HG03139 (cell line): ENCODE measurements at regions not wholly inside any gene's neighbourhood (a gene's known extent, or its start where the extent isn't known, plus 50 kb on each side); places are given as distances from the start of the nearest gene placed in this dataset.

ENCODE experiments used
- ATAC-seq: cut with Tn5 transposase; IDR thresholded peaks from one replicate; pipeline ENCODE4 v1.9.1; 2021; ENCODE audit not compliant: unreplicated experiment

DNA sequence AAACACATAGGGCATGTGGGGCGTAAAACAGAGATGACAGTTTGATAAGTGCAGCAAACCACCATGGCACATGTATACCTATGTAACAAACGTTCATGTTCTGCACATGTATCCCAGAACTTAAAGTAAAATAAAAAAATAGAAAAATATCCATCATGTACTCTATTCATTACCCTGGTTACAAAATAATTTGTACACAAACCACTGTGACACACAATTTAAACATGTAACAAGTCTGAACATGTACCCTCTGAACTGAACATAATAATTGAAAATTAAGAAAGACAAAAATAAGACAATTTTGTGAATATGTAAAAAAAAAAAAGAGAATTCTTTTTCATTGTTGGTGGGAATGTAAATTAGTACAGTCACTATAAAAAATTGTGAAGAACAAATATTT lies 379.2 kb downstream of the KDM5D start:
- no peak for ATAC-seq

DNA sequence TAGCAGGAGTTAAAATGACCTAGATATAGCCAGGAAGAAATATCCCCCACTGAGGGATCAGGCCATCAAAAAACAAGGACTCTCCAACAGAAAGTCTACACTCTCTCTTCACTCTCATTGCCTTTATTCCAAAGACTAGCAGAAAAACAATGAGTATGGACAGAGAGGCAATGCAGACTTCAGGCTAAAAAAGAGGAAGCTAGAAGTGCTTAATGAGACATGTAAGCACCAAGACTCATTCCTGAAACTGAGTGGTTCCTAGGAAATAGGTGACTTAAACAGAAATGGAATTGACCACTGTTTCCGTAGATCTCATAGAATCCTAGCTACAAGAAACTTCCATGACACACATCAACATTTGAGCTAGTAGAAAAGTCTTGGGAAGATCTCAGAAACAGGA lies 387.3 kb downstream of the KDM5D start:
- ATAC-seq, result no peak

DNA sequence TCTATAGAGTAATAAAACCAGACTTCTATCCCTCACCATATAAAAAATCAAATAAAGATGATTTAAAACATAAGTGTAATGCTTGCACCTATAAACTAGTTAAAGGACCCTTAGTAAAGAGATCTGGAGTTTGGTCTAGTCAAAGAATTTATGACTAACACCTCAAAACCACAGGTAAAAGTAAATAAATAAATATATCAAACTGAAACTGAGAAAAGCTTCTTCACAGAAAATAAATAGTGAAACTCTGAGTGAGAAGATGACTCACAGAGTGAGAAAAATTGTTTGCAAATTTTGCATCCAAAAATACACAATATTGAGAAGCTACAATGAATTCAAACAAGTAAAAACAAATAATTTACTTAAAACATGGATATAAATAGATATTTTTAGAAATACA lies 387.8 kb downstream of the KDM5D start:
- ATAC-seq, result peak; percentile 71

DNA sequence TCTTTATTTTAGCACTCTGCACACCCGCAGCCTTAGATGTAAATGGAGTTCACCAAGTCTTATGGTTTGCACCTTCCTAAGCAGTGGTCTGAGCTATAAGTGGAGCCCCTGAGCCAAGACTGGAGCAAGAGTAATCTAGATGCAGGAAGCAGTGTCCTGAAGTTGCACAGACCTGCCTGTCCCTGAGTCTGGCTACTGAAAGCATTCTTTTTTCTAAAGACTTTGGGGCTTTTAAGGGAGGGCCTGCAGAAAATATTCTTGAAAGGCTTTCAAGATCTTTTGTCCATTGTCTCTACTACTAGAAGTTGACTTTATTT lies 389.7 kb downstream of the KDM5D start:
- no peak for ATAC-seq

DNA sequence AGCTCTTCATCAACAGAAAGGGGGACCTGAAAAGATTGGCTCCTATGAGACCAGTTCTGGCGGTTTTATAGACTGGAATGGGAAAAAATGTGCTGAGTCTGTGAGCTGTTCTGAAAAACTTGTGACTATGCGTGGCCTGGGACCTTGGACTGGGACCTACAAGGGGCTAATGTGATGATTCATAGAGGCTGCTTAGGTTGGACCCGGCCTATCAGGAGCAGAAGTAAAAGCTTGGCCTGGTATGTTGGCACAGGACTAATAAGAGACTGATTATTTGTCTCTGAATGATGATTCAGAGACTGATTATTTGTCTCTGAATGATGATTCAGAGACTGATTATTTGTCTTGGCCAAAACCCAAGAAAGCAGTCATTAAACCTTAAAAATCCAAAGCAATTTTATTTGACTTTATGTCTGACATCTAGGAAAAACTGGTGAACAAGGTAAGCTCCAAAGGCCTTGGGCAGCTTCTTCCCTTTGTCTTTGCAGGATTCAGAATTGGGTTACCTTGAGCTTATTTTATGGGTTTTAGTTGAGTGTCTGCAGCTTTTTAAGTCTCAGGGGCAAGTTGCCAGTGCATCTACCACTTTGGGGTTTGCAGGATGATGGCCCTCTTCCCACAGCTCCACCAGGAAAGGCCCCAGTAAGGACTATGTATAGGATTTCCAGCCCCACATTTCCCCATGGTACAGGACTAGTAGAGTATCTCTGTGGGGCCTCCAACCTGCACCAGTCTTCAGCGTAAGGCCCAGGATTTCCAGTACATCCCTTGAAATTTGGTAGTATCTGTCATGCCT lies 390.3 kb downstream of the KDM5D start:
- ATAC-seq, result no peak

DNA sequence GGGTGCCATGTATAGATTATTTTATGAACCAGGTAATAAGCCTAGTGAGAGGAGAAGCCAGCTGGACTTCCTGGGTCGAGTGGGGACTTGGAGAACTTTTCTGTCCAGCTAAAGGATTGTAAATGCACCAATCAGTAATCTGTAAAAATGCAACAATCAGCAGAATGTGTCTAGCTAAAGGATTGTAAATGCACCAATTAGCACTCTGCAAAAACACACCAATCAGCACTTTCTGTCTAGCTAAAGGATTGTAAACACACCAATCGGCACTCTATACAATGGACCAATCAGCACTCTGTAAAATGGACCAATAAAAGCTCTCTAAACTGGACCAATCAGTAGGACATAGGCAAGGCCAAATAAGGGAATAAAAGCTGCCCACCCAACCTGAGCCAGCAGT lies 392.9 kb downstream of the KDM5D start:
- ATAC-seq, result no peak

DNA sequence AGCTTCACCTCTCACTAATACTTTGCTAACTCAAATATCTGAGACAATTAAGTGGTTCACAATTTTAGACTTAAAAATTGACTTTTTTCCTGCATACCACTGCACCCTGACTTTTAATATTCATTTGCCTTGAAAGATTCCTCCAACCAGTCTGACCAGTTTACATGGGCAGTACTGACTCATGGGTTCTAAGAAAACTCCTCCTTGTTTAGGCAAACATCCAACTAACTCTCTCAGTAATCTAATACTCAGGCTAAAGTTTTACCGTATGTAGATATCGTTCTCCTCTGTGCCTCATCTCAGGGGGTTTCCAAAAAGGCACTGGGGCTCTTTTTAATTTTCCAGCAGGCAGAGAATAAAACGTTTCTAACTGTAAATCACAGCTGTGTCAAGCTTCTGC lies 422.8 kb downstream of the KDM5D start:
- no peak for ATAC-seq

DNA sequence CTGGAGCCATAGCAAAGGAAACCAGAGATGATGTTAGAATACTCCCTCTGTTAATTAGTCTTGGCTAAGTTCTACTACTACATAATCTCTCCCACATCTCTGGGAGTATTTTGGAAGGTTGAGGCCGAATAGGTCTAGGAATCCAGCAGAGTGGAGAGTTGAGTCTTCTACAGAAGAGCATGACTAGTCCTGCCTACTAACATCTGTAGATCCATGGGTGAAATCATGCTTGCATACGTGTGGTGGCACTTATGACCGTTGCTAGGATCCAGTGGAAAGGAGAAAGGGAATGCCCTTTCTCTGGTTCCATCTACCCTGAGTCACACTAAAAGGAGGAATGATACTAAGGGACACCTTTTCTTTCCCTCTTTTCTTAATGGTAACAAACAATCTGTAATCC lies 425.4 kb downstream of the KDM5D start:
- ATAC-seq, result no peak

DNA sequence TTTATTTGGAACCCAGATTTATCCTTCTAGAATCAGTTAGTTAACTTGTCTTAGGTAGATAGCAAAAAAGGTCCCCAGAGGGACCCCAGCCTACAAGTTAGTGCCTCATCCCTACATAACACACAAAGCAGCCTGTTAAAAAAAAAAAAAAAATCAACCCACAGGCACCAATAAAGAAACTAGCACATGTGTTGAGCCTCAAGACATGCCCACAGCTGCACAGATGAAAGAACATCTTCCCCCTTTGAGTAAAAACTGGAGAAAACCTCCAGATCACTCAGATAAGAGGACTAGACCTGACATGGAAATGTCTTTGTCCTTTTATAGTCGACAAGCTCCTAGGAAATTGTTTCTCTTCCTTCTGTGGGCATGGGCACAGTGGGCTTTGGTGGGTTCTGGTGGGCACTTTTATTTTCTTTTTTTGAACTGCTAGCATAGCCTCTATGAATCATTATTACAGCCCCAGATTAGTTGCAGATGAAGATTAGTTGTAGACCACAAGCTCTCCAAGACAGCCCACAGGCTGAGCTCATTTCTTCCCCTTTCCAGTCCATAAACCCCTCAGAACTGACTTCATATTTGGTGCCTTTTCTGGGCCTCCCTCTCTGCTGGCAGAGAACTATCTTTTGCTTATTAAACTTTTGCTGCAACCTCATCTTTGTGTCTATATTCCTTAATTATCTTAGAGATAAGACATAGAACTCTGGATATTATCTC lies 427.1 kb downstream of the KDM5D start:
- ATAC-seq, result no peak

DNA sequence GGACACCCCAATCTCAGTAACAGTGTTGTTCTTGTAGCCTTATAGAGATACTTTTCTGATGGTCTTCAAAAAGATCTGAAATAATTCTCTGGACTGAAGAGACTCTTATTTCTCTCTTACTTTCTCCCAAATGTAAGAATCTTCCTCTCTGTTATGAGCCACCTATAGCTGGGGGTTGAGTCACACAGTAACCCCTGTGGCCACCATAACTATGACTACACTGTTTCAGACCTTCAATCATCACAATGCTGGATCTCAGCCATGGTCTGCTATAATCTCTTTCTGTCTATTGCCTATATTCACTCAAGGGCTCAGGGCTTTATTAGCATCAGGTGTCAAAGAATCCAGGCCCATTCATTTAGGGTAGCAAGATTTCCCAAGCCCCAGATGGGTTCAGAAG lies 436.9 kb downstream of the KDM5D start:
- no peak for ATAC-seq

DNA sequence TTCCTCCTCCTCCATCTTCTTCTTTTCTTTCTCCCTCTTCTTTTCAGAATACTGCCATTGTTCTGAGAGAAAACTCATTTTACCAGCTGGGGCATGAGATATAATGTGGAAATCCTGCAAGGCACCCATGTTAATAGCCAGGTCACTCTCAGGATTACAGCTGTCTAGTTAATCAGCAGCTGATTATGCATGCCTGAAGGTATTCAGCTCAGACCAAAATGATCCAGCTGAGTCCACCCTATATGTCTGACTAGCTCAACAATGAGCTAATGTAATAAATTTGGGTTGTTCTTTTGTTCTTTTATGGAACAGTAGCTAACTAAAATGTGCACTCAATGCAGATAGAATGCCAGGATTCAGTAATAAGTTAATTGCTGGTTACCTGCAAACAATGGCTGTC lies 441.4 kb downstream of the KDM5D start:
- ATAC-seq, result no peak

DNA sequence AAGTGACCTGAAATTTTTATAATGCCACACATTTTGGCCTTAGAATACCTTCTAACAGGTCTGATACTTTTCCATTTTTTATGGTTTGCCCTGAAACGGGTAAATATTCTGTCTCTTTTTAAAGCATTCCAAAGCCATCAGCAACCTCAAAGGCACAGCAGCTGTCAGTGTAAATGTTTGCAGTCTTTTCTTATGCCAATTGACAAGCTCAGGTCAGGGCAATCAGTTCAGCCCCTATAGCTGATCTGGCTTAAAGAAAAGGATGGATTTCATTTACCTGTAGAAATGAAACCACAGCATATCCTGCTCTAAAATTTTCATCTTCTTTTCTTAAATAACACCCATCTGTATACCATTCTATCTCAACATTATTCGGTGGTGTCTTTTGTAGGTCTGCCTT lies 453.6 kb downstream of the KDM5D start:
- no peak for ATAC-seq

DNA sequence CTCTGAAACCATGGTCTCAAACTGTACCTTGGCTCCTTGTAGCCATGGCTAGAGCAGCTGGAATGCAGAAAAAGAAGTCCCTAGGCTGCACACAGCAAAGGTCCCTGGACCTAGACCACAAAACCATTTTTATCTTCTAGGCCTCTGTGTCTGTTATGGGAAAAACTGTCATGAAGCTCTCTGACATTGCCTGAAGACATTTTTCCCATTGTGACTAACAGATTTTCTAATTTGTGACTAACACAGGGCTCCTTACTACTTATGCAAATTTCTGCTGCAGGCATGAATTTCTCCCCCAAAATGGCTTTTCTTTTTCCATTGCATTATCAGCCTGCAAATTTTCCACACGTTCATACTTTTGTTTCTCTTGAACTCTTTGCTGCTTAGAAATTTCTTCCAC lies 470.4 kb downstream of the KDM5D start:
- no peak for ATAC-seq

DNA sequence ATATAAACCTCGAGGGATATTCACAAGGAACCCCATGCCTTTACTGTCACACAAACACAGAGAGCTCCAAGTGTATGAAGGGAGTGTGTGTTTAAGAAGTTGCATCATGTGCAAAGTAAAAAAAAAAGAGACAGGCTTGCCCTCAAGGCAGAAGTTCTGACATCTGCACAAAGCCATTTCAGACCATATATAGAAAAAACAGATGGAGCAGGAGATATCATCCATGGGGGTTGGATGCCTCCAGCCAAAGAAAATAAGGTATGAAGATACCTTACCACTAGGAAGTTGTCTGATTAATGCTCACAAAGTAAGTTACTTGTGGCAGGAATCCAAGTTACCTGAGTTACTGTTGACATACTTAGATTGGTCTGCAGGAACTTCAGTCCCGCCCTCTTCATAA lies 476.2 kb downstream of the KDM5D start:
- ATAC-seq, result no peak

DNA sequence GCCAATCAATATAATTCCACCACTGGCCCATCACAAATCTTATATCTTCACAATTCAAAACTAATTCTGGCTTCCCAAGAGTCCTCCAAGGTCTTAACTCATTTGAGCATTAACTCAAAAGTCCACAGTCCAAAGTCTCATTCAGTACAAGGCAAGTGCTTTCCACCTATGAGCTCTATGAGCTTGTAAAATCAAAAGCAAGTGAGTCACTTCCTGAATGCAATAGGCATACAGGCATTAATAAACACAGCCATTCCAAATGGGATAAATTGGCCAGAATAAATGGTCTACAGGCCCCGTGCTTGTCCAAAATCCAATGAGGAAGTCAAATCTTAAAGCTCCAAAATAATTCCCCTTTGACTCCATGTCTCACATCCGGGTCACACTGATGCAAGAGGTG lies 479.1 kb downstream of the KDM5D start:
- ATAC-seq, result no peak

DNA sequence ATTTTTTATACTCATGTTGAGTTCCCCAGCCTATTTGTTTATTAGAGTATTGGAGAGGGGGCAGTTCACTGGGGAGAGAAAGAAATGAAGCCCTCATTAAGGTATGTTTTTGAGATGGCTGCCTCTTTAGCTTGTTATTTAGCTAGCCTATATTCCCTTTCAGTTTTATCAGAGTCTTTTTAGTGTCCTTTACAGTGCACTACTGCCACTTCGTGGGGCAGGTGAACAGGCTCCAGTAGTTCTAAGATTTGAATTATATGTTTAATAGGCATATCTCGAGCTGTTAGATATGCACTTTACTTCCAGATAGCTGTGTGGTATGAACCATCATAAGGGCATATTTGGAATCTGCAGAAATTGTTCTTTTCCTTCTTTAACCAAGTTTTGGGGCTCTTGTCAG lies 482.2 kb downstream of the KDM5D start:
- ATAC-seq, result no peak

DNA sequence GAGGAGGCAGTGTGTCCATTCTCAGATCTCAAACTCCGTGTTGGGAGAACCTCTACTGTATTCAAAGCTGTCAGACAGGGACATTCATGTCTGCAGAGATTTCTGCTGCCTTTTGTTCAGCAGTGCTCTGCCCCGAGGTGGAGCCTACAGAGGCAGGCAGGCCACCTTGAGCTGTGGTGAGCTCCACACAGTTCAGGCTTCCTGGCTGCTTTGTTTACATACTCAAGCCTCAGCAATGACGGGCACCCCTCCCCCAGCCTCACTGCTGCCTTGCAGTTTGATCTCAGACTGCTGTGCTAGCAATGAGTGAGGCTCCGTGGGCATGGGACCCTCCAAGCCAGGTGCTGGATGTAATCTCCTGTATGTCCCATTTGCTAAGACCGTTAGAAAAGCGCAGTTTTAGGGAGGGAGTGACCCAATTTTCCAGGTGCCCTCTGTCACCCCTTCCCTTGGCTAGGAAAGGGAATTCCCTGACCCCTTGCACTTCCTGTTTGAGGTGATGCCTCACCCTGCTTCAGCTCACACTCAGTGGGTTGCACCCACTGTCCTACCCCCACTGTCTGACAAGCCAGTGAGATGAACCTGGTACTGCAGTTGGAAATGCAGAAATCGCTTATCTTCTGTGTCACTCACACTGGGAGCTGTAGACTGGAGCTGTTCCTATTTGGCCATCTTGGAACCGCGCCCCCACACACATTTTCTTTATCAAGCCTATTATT lies 458.9 kb upstream of the HSFY2 start:
- ATAC-seq, result no peak

DNA sequence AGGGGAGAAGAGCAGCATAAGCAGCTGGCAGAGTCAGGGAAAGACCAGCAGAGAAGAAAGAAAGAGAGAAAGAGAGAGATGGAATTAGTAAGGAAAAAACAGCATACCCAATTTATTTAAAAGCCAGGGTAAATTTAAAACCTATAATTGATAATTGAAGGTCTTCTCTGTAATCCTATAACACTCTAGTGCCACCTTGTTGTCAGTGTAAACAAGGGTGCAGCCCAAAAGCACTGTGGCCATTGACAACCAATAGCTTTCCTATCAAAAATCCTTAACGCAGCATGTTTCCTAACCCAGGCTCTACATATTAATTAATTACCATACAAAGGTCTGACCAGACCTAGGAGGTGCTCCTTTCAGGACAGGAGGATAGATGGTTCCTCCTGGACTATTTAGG lies 447.2 kb upstream of the HSFY2 start:
- ATAC-seq, result no peak

DNA sequence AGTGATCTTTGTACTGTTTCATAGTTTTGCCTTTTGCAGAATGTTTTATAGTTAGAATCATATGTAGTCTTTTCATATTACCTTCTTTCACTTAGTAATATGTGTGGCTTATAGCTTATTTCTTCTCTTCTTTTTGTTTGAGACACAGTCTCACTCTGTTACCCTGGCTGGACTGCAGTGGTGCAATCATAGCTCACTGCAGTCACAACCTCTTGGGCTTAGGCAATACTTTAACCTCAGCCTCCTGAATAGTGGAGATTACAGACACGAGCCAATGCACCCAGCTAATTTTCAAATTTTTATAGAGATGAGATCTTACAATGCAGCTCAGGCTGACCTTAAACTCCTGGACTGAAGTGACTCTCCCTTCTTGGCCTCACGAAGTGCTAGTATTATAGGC lies 435.4 kb upstream of the HSFY2 start:
- no peak for ATAC-seq

DNA sequence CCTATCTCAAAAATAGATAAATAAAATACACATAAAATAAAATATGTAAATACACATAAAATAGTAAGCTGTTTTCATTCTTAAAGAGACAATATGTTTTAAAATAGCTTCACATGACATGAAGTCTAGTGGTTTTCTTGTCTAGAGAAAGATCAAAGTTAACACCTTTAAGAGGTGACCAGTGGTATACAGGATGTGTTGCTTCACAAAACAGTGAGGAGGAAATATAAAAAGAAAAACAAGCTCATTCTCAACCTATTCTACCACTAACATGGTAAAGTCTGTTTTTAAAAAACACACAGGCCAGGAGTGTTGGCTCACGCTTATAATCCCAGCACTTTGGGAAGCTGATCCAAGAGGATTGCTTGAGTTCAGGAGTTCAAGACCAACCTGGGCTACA lies 433.5 kb upstream of the HSFY2 start:
- no peak for ATAC-seq

DNA sequence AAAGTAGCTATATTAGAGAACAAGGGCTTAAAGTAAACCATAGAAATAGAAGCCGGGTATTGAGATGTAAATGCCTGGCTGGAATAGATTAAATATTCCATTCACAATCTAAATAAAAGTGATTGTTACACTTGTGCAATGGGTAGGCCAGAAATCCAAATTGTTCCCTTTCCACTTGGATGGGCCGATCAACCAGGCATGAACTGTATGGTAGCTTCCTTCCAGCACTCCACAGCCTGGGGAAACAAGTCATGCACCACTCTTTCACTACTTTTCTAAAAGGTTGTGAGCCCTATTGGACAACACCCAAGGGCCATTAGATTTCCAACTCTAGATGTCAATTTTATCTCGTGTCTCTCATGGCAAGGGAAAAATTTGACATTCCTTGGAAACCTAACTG lies 407.3 kb upstream of the HSFY2 start:
- no peak for ATAC-seq

DNA sequence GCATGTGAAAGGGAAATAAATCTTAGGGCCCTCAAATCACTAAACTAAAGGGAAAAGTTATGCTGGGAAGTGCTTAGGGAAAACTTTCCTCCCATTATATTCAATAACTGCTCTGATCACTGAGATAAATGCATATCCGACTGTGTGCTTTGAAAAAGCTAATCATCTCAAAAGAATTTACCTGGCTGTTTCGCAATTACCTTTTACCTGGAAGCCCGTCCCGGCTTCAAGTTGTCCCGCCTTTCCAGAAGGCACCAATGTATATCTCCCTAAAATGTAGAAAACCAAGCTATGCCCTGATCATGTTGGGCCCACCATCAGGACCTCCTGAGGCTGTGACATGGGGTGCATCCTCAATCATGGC lies 394.6 kb upstream of the HSFY2 start:
- no peak for ATAC-seq
